RPMI7951 (cell line): ENCODE measurements at regions not wholly inside any gene's neighbourhood (a gene's known extent, or its start where the extent isn't known, plus 50 kb on each side); places are given as distances from the start of the nearest gene placed in this dataset.
"Not testable (repeated sequence)": the region's sequence is repeated elsewhere in the genome, so short reads cannot be mapped to it uniquely, and the experiment has no call there.

ENCODE experiments used
- DNase-seq: peaks from one replicate; pipeline ENCODE4 v3.0.0-alpha.2; 2012; ENCODE audit warnings: low read depth

DNA sequence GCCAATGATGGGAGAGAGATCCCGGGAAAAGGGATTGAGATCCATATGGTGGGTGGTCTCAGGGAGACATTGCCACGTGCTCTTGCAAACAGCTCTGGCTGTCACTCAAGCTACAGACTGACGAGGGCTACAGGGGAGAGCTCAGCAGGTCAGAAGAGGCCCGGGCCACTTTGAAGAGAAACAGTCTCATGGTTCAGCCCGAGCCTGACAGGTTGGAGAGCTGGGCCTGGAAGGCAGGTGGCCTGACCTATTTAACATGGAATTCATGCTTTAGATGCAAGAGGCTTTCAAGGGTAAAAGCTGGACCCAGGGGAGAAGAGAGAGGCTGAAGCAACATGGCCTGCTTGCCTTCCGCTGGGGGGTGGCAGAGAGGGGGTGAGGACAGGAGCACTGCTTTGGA is 81.0 kb upstream of the BRD7 start:
- DNase-seq: no peak

DNA sequence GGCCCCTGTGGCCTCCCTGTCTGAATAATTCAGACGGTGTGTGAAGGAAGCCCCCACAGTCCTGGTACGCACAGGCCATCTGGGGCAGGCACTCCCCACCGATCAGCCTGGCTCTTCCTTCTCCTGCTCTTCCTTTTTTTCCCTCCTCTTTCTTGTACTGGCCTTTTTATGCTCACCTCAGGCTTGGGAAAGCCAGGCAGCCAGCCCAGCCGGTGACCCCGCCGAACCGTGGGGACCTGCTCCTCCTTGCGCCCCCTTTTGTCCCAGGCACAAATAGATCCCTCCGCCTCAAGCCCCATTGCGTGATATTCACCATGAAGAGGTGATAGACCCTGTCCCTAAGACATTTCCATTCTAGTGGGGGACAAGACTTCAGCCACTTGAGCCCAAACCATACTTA is 80.2 kb upstream of the BRD7 start:
- no peak for DNase-seq

GRCh38 chr16:50448522-50448921 is 79.7 kb upstream of the BRD7 start:
- DNase-seq: no peak

- not testable (repeated sequence) for DNase-seq
Measured at GRCh38 chr16:50447386-50447785, 78.6 kb upstream of the BRD7 start.

GRCh38 chr16:50446861-50447260 is 78.1 kb upstream of the BRD7 start:
- no peak for DNase-seq

DNA sequence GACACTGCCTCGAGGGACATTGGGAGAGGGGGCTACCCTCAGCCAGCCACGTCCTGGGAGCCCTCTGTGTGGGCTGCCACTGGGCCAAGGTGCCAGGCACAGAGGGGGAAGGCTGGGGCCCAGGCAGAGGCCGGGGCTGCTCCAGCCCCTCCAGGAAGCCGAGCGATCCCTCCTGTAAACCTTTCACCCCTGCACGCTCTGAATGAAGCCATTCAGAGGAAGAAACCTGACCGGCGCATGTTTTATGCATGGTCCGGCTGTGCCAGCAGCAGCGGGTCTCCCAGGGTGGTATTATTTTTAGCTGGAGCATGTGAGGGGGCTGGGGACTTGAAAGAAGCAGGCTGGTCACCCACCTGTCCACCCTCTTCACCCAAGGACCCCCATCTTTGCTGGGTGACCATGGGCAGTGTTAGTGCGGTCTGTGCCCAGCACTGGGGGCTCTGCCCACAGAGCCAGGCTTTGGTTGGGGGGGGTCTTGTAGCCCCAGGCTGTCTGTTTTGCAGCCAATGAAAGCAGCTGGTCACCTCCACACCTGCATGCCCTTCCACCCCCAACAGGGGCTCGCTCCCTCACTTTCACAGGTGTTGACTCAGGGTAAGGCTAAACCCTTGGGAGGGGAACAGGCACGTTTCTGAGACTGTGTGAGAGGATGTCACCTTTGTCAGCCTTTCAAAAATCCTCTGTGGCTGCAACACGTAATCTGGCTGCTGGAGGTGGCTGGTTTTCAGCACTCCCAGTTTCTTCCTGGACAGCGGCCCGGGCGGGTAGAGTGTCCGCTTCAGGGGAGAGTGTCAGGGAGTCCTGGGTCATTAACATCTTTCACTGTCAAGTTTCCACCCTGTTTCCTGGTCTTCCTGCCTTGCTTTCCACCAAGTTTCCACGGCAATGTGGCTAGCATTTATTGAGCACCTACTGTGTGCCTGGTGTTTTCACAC is 77.1 kb upstream of the BRD7 start:
- DNase-seq: no peak

DNA sequence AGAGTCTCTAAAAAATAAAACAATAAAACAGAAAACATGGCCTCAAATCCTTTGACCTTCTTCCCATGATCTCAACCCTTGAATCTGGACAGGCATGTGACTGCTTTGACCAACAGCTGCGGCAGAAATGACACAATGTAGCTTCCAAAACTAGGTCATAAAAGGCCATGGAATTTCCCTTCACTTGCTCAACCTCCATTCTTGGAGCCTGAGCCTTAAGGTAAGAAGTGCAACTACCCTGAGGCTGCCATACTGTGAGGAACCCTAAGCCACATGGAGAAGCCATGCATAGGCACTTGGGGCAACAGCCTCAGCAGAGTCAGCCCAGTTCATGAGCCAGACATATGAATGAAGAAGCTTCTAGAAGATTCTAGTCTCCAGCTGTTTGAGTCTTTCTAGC is 75.7 kb upstream of the BRD7 start:
- DNase-seq: peak; percentile 18

DNA sequence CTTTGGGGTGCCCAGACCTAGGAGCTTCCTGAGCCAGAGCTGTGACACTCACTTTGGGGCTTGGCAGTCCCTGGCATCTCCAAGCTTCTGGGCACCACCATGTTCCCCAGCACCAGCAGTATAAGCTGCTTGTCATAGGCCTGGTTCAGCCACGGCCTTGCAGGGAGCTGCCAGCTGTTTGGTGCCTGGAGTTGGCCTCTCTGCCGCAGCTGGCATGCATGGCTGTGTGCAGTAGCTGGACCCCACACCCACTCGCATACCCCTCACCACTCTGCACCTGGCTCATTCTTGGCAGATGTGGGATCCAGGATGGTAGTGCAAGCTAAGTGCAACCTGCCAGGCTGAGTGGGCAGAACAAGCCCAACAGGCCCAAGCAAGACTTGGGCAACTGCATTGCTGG is 73.4 kb upstream of the BRD7 start:
- no peak for DNase-seq

GRCh38 chr16:50441486-50442157 is 72.8 kb upstream of the BRD7 start:
- DNase-seq: no peak

DNA sequence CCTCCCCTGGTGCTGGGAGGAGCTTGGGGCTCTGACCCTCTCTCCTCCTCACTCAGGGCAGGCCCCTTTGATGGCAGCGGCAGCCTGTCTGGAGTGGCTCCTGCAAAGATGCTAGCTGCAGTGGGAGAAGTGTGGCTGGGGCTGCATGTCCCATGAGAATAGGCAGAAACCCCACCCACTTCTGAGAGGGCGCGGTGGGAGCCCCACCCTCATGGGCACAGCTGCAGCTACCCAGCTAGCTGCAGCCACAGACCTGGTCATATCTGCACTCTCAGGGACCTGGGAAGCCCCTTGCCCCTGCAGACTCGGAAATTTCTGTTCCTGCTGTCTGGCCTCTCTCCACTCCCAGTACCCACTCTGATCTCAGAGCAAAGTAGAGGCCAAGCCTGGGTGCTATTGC is 72.2 kb upstream of the BRD7 start:
- DNase-seq: no peak

GRCh38 chr16:50440531-50440930 is 71.7 kb upstream of the BRD7 start:
- no peak for DNase-seq

DNA sequence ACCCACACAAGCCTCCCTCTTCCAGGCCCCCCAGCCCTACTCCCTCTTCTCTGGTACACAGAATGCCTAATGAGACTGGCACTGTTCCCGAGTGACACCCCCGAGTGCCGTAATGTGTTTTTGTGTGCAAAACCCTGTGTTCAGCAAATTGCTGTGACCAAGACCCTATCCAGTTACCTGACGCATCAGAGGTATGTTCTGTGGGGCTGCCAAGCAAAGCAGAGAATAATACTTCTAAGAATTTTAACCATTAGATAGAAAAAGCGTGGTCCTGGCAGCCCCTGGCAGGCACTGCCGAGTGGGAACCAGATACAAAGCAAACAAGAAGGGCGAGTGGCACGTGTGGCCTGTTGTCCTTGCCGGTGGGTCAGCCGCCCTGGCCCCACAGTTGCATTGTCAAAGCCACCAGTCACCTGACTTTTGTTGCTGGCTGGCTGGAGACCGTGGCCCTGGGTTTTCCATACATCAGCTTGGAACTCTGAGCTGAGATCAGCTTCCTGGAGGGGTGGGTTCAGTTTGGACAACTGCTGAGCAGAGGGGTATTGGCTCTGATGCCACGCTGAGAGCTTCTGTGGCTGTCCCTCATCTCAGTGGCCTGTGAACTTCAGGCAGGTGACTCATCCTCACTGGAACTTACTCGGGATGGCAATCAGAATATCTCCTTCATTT is 69.1 kb upstream of the BRD7 start:
- DNase-seq: no peak

DNA sequence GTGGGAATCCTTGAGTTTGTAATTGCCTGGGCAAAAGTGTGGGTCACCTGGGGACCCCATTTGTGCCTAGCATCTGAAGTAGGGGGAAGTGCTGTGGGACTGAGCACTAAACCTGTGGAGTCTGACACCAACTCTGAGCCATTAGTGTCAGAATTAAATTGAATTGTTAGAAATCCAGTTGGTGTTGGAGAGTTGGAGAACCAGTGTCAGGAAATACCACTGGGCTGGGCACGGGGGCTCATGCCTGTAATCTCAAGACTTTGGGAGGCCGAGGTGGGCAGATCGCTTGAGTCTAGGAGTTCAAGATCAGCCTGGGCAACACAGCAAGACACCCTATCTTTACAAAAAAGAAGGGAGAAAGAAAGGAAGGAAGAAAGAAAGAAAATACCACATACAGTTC is 67.5 kb upstream of the BRD7 start:
- DNase-seq: no peak

DNA sequence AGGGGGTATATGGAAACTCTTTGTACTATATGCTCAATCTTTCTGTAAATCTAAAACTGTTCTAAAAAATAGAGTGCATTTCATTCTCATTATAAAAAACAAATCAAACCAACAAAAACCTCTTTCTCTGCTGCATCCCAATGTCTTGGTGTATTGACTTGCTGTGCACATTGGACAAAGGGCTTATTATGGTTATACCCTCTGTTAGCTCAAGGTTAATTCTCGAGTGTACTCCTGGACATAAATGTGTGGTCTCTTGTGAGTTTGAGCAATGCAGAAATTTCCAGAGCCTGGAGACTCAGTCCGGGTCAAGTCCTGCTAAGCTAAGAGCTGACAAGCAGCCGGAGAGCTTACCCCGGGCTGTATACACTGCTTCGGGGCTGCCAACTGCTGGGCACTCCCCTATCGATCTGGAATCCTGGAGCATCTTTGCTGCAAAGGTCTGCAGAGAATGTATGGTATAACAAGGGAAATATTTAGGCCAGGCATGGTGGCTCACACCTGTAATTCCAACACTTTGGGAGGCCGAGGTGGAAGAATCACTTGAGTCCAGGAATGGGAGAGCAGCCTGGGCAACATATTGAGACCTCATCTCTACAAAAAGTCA is 66.2 kb upstream of the BRD7 start:
- DNase-seq: no peak

GRCh38 chr16:50430076-50430475 is 61.3 kb upstream of the BRD7 start:
- DNase-seq: peak; percentile 64

DNA sequence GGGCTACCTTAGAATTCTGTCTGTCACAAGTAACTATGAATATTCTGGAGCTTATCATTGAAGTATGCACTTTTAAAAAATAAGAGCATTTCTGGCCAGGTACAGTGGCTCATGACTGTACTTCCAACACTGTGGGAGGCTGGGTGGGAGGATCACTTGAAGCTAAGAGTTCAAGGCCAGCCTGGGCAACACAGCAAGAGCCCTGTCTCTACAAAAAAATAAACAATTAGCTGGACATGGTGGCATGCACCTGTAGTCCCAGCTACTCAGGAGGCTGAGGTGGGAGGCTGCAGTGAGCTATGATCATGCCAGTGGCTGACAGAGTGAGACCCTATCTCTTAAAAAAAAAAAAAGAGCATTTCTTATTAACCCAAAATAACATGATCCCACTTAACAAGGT is 60.0 kb upstream of the BRD7 start:
- no peak for DNase-seq

GRCh38 chr16:50428116-50428515 is 59.3 kb upstream of the BRD7 start:
- DNase-seq: peak; percentile 39

DNA sequence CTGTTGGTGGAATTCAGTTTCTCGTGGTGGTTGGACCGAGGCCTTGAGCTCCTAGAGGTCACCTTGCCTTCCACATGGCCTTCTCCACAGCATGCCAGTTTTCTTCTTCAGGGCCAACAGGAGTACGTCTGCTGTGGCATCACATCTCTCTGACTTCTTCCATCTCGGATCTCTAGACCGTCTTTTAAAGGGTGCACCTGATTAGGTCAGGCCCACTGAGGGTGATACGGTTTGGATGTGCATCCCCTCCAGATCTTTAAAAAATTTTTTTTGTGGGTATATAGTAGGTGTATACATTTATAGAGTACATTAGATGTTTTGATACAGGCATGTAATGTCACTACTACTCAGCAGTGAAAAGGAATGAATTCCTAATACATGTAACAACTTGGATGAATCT is 58.3 kb upstream of the BRD7 start:
- DNase-seq: no peak

GRCh38 chr16:50425648-50426047 is 56.9 kb upstream of the BRD7 start:
- no peak for DNase-seq

DNA sequence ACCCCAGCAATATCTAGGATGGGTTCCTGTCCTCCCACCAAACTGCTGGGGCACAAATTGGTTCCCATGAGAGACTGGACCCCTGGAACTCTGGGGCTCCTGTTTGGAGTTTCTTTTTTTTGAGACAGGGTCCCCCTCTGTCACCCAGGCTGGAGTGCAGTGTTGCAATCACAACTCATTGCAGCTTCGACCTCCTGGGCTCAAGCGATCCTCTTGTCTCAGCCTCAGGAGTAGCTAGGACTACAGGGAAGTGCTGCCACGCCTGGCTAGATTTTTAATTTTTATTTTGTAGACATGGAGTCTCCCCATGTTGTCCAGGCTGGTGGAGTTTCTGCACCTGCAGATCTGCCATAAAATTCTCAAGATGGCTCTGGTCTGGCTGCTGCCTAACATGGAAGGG is 56.3 kb upstream of the BRD7 start:
- DNase-seq: no peak

GRCh38 chr16:50422926-50423325 is 54.1 kb upstream of the BRD7 start:
- DNase-seq: no peak

DNA sequence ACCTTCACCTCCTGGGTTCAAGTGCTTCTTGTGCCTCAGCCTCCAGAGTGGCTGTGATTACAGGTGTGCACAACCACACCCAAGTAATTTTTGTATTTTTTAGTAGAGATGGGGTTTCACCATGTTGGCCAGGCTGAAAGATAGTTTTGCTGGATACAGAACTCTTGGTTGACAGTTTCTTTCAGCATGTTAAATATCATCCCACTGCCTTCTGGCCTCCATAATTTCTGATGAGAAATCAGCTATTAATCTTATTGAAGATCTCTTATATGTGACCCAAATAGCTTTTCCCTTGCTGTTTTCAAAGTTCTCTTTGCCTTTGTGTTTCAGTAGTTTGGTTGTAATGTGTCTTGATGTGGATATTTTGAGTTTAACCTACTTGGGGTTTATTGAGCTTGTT is 50.3 kb upstream of the BRD7 start:
- no peak for DNase-seq
